CD8-positive, alpha-beta memory T cell (primary cell): ENCODE measurements at regions not wholly inside any gene's neighbourhood (a gene's known extent, or its start where the extent isn't known, plus 50 kb on each side); places are given as distances from the start of the nearest gene placed in this dataset.
A peak's percentile ranks its signal among the peaks of the same experiment; 100 is the strongest.

Source experiments
- CTCF ChIA-PET: fragments of 350-600 bp; sonication (Branson Sonifier 250); formaldehyde crosslinking; loops from one replicate; lab custom pipeline; 2021; ENCODE audit warnings: antibody characterized with exemption; lab: Charles Lee
- POLR2A ChIA-PET: fragments of 350-600 bp; sonication (Branson Sonifier 250); formaldehyde crosslinking; loops from one replicate; lab custom pipeline; 2021; ENCODE audit warnings: antibody characterized with exemption; lab: Charles Lee
- DNase-seq, 5 donors: peaks; one replicate each; pipeline versions ENCODE4 v3.0.0 to v3.0.0-alpha.2; 2020 to 2022; ENCODE audit warnings: mixed read lengths in 1 of 5
- H3K27ac ChIP-seq: one replicate; pipeline ENCODE4 v1.7.0; 2013; ENCODE audit warnings: low read depth, mild to moderate bottlenecking, low read length, moderate library complexity
- H3K27me3 ChIP-seq: 2 replicates; pipeline ENCODE4 v1.7.0; 2013; ENCODE audit warnings: low read length, mild to moderate bottlenecking; ENCODE audit not compliant: insufficient read depth, poor library complexity, severe bottlenecking
- H3K36me3 ChIP-seq: 2 replicates; pipeline ENCODE4 v1.7.0; 2013; ENCODE audit warnings: mild to moderate bottlenecking, low read length, moderate library complexity; ENCODE audit not compliant: insufficient read depth
- H3K4me1 ChIP-seq: 2 replicates; pipeline ENCODE4 v1.7.0; 2013; ENCODE audit warnings: mild to moderate bottlenecking, low read length, moderate library complexity; ENCODE audit not compliant: insufficient read depth
- H3K4me3 ChIP-seq: 2 replicates; pipeline ENCODE4 v1.7.0; 2013; ENCODE audit warnings: mild to moderate bottlenecking, low read length
- H3K9me3 ChIP-seq: 2 replicates; pipeline ENCODE4 v1.7.0; 2013; ENCODE audit warnings: mild to moderate bottlenecking, low read length
- H3K27ac Mint-ChIP-seq, 8 donors: one replicate each; pipeline ENCODE4 v1.8.0; 2020 to 2021; ENCODE audit warnings: mixed read lengths in 8 of 8, mild to moderate bottlenecking in 6 of 8, inconsistent platforms in 3 of 8, moderate library complexity in 3 of 8
- H3K27me3 Mint-ChIP-seq, 2 donors: one replicate each; pipeline ENCODE4 v1.8.0; 2020 to 2021; ENCODE audit warnings: mixed read lengths in 2 of 2, mild to moderate bottlenecking in 1 of 2, moderate library complexity in 1 of 2
- H3K36me3 Mint-ChIP-seq, 3 donors: one replicate each; pipeline ENCODE4 v1.8.0; 2020 to 2021; ENCODE audit warnings: mixed read lengths in 3 of 3, inconsistent platforms in 1 of 3, mild to moderate bottlenecking in 1 of 3
- H3K4me1 Mint-ChIP-seq, 3 donors: one replicate each; pipeline ENCODE4 v1.8.0; 2020 to 2021; ENCODE audit warnings: mixed read lengths in 3 of 3, inconsistent platforms in 1 of 3, mild to moderate bottlenecking in 1 of 3
- H3K4me3 Mint-ChIP-seq, 7 donors: one replicate each; pipeline ENCODE4 v1.8.0; 2020 to 2021; ENCODE audit warnings: mixed read lengths in 7 of 7, mild to moderate bottlenecking in 6 of 7, moderate library complexity in 4 of 7, inconsistent platforms in 2 of 7
- H3K9me3 Mint-ChIP-seq, 5 donors: one replicate each; pipeline ENCODE4 v1.8.0; 2020 to 2022; ENCODE audit warnings: mixed read lengths in 5 of 5, mild to moderate bottlenecking in 3 of 5, moderate library complexity in 2 of 5, inconsistent platforms in 1 of 5

GRCh38 chr2:106018141-106018540 lies 176.0 kb downstream of the UXS1 start:
- no peak for DNase-seq
- POLR2A ChIA-PET, result no interaction called here
- CTCF ChIA-PET, result no interaction called here
- H3K27ac Mint-ChIP-seq, result peak overlapping the region in 2 of 8 donors; percentile 19 to 54
- Histone ChIP-seq H3K36me3 (no peaks in the 10 kb centered on the region), H3K9me3 (no peaks in the 10 kb centered on the region), H3K27ac (no peak overlapping the region), H3K27me3 (no peaks in the 10 kb centered on the region), H3K4me3 (no peak overlapping the region), H3K4me1 (peaks cover 7% of the 10 kb centered on the region)
- peaks cover 0 to 5% (median 0%) of the 10 kb centered on the region in 3 donors for H3K36me3 Mint-ChIP-seq
- H3K4me3 Mint-ChIP-seq, result no peak overlapping the region
- H3K27me3 Mint-ChIP-seq, result peaks cover 0 to 5% of the 10 kb centered on the region in 2 donors
- H3K4me1 Mint-ChIP-seq, result peaks cover 10 to 14% (median 11%) of the 10 kb centered on the region in 3 donors
- no peaks in the 10 kb centered on the region for H3K9me3 Mint-ChIP-seq

- Histone ChIP-seq H3K9me3 (no peaks in the 10 kb centered on the region), H3K4me3 (no peak overlapping the region), H3K27ac (no peak overlapping the region), H3K4me1 (peaks cover 2% of the 10 kb centered on the region), H3K36me3 (no peaks in the 10 kb centered on the region), H3K27me3 (no peaks in the 10 kb centered on the region)
- ChIA-PET CTCF (no interaction called here), POLR2A (no interaction called here)
- no peak for DNase-seq
- Mint-ChIP-seq H3K4me3 (no peak overlapping the region), H3K9me3 (peaks cover 0 to 10% (median 9%) of the 10 kb centered on the region in 5 donors), H3K27ac (no peak overlapping the region), H3K4me1 (peaks cover 5 to 18% (median 11%) of the 10 kb centered on the region in 3 donors), H3K27me3 (peaks cover 0 to 3% of the 10 kb centered on the region in 2 donors), H3K36me3 (peaks cover 0 to 20% (median 3%) of the 10 kb centered on the region in 3 donors)
Observed at GRCh38 chr2:106012591-106013347, 181.3 kb downstream of the UXS1 start.

DNA sequence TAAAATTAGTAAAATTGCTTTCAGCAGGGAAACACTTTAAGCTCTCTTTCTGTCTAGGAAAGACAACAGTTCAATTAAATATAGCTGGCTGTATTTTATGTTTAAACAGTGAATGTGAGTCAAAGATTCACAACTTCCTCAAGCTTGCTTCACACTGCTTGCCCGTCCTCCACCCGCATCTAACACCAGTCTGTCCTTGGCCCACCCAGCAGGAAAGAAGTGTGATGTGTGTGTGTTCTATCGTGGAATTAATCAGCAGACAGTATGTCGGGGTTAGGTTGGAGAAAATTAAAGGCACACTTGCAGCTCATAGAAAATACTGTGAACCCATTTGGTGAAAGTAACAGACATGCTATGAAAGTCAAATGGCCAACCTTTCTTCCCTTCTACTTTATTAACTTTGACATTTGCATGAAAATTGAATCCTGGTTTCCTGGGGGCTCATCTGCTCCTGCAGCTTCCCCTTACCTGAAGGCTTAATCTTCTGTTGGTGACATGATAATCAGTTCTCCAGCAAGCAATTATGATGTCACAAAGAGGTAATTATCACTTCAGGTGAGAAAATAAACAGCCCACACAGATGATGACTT lies 182.0 kb downstream of the UXS1 start:
- peaks cover 0 to 3% of the 10 kb centered on the region in 2 donors for H3K27me3 Mint-ChIP-seq
- peaks cover 4 to 16% (median 10%) of the 10 kb centered on the region in 3 donors for H3K4me1 Mint-ChIP-seq
- ChIA-PET CTCF (no interaction called here), POLR2A (no interaction called here)
- no peak for DNase-seq
- Histone ChIP-seq H3K4me3 (no peak overlapping the region), H3K9me3 (no peaks in the 10 kb centered on the region), H3K27me3 (no peaks in the 10 kb centered on the region), H3K27ac (no peak overlapping the region), H3K4me1 (no peaks in the 10 kb centered on the region), H3K36me3 (no peaks in the 10 kb centered on the region)
- peak overlapping the region in 4 of 8 donors; percentile 12 to 83 (median 38) for H3K27ac Mint-ChIP-seq
- peak overlapping the region in 1 of 7 donors; percentile 37 for H3K4me3 Mint-ChIP-seq
- H3K9me3 Mint-ChIP-seq, result peaks cover 2 to 17% (median 15%) of the 10 kb centered on the region in 5 donors
- H3K36me3 Mint-ChIP-seq, result peaks cover 0 to 23% (median 3%) of the 10 kb centered on the region in 3 donors

DNA sequence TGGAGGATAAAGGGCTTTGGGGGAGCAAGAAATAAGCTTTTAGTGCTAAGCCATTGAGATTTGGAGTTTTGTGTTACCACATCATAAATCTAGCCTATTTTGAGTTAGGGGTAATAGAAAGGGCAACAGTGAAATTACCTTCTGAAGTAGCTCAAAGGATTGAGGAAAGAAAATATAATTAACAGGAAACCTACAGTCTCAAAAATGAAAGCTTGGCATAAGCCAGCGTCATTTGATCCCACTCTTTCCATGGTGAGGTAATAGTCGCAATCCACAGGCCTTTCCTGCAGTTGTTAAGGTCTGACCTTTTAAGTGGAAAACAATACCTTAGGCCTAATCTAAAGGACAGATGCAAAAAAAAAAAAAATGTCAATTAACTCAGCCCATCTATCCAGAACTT lies 182.7 kb downstream of the UXS1 start:
- H3K27ac ChIP-seq, result no peak overlapping the region
- Mint-ChIP-seq H3K27ac (no peak overlapping the region), H3K9me3 (peaks cover 8 to 24% (median 22%) of the 10 kb centered on the region in 5 donors), H3K4me1 (peaks cover 4 to 16% (median 8%) of the 10 kb centered on the region in 3 donors), H3K36me3 (peaks cover 0 to 30% (median 9%) of the 10 kb centered on the region in 3 donors), H3K27me3 (peaks cover 0 to 5% of the 10 kb centered on the region in 2 donors), H3K4me3 (no peak overlapping the region)
- H3K9me3 ChIP-seq, result peaks cover 3% of the 10 kb centered on the region
- H3K36me3 ChIP-seq, result no peaks in the 10 kb centered on the region
- no peak overlapping the region for H3K4me3 ChIP-seq
- no peak for DNase-seq
- CTCF ChIA-PET, result no interaction called here
- POLR2A ChIA-PET, result no interaction called here
- H3K27me3 ChIP-seq, result no peaks in the 10 kb centered on the region
- H3K4me1 ChIP-seq, result no peaks in the 10 kb centered on the region

- POLR2A ChIA-PET, result no interaction called here
- no peak for DNase-seq
- Mint-ChIP-seq H3K4me3 (no peak overlapping the region), H3K27ac (peak overlapping the region in 1 of 8 donors; percentile 12), H3K9me3 (peaks cover 11 to 28% (median 23%) of the 10 kb centered on the region in 5 donors), H3K27me3 (peaks cover 0 to 5% of the 10 kb centered on the region in 2 donors), H3K4me1 (peaks cover 4 to 16% (median 8%) of the 10 kb centered on the region in 3 donors), H3K36me3 (peaks cover 0 to 34% (median 9%) of the 10 kb centered on the region in 3 donors)
- CTCF ChIA-PET, result no interaction called here
- H3K36me3 ChIP-seq, result no peaks in the 10 kb centered on the region
- H3K27ac ChIP-seq, result no peak overlapping the region
- no peaks in the 10 kb centered on the region for H3K27me3 ChIP-seq
- no peaks in the 10 kb centered on the region for H3K4me1 ChIP-seq
- no peak overlapping the region for H3K4me3 ChIP-seq
- H3K9me3 ChIP-seq, result peaks cover 8% of the 10 kb centered on the region
Observed at GRCh38 chr2:106010818-106011355, 183.2 kb downstream of the UXS1 start.

- H3K4me3 ChIP-seq, result no peak overlapping the region
- H3K9me3 Mint-ChIP-seq, result peaks cover 26 to 42% (median 38%) of the 10 kb centered on the region in 5 donors
- peaks cover 0 to 16% (median 5%) of the 10 kb centered on the region in 3 donors for H3K4me1 Mint-ChIP-seq
- ChIA-PET CTCF (no interaction called here), POLR2A (interaction anchor here (0.5 kb wide), 1 partner anchor 458 kb away, joined by 3 read pairs; no protein-coding TSS in a partner anchor)
- H3K36me3 ChIP-seq, result no peaks in the 10 kb centered on the region
- H3K27ac ChIP-seq, result no peak overlapping the region
- H3K27ac Mint-ChIP-seq, result no peak overlapping the region
- no peak overlapping the region for H3K4me3 Mint-ChIP-seq
- H3K36me3 Mint-ChIP-seq, result peaks cover 2 to 44% (median 11%) of the 10 kb centered on the region in 3 donors
- no peak for DNase-seq
- peaks cover 0 to 4% of the 10 kb centered on the region in 2 donors for H3K27me3 Mint-ChIP-seq
- no peaks in the 10 kb centered on the region for H3K4me1 ChIP-seq
- peaks cover 12% of the 10 kb centered on the region for H3K9me3 ChIP-seq
- no peaks in the 10 kb centered on the region for H3K27me3 ChIP-seq
Observed at GRCh38 chr2:106009096-106009495, 185.0 kb downstream of the UXS1 start.

- H3K36me3 Mint-ChIP-seq, result peaks cover 7 to 73% (median 11%) of the 10 kb centered on the region in 3 donors
- POLR2A ChIA-PET, result no interaction called here
- no peak overlapping the region for H3K4me3 Mint-ChIP-seq
- Histone ChIP-seq H3K4me3 (no peak overlapping the region), H3K9me3 (peaks cover 12% of the 10 kb centered on the region), H3K27ac (no peak overlapping the region), H3K27me3 (no peaks in the 10 kb centered on the region), H3K4me1 (no peaks in the 10 kb centered on the region), H3K36me3 (no peaks in the 10 kb centered on the region)
- no peak overlapping the region for H3K27ac Mint-ChIP-seq
- no peak for DNase-seq
- H3K27me3 Mint-ChIP-seq, result peaks cover 0 to 4% of the 10 kb centered on the region in 2 donors
- CTCF ChIA-PET, result no interaction called here
- H3K4me1 Mint-ChIP-seq, result no peaks in the 10 kb centered on the region
- H3K9me3 Mint-ChIP-seq, result peaks cover 38 to 63% (median 52%) of the 10 kb centered on the region in 5 donors
Observed at GRCh38 chr2:106004851-106005250, 189.2 kb downstream of the UXS1 start.
